OCI-LY7 (cell line): ENCODE measurements at regions not wholly inside any gene's neighbourhood (a gene's known extent, or its start where the extent isn't known, plus 50 kb on each side); places are given as distances from the start of the nearest gene placed in this dataset.
"Not testable (repeated sequence)": the region's sequence is repeated elsewhere in the genome, so short reads cannot be mapped to it uniquely, and the experiment has no call there.

Source experiments
- BruUV-seq: library from RNA; stranded (reverse); fragments of 400-500 nt; replicated peaks from 2 replicates; lab custom pipeline; 2021; lab: Mats Ljungman, UMichigan
- CTCF ChIA-PET: fragments of 300-600 bp; sonication (Branson Sonifier 250); formaldehyde crosslinking; loops from one replicate; lab custom pipeline; 2022; ENCODE audit warnings: antibody characterized with exemption; ENCODE audit not compliant: unreplicated experiment; lab: Charles Lee
- POLR2A ChIA-PET: fragments of 300-600 bp; sonication (Branson Sonifier 250); formaldehyde crosslinking; loops from one replicate; lab custom pipeline; 2022; ENCODE audit warnings: antibody characterized with exemption; lab: Charles Lee
- DNase-seq: peaks from one replicate; pipeline ENCODE4 v3.0.0-alpha.2; 2015; ENCODE audit warnings: low spot score
- H2AFZ ChIP-seq: fragments of 200-600 bp; sonication (generic), shearing (Covaris generic); 2 replicates; pipeline ENCODE4 v1.6.1; 2014; ENCODE audit warnings: mild to moderate bottlenecking, antibody characterized with exemption, low read length, moderate library complexity
- H3K27ac ChIP-seq: fragments of 200-600 bp; sonication (generic); 2 replicates; pipeline ENCODE4 v1.5.1; 2014; ENCODE audit warnings: mixed run types, low read depth, mild to moderate bottlenecking, moderate library complexity, low read length, inconsistent platforms; ENCODE audit not compliant: poor library complexity, severe bottlenecking
- H3K36me3 ChIP-seq: fragments of 200-600 bp; sonication (generic); 2 replicates; pipeline ENCODE4 v1.6.1; 2014; ENCODE audit warnings: mild to moderate bottlenecking, antibody characterized with exemption, low read length, moderate library complexity, mixed read lengths; ENCODE audit not compliant: insufficient read depth
- H3K4me1 ChIP-seq: fragments of 200-600 bp; sonication (generic); 2 replicates; pipeline ENCODE4 v1.5.1; 2014; ENCODE audit warnings: mild to moderate bottlenecking, low read length; ENCODE audit not compliant: insufficient read depth, poor library complexity, severe bottlenecking
- H3K4me2 ChIP-seq: fragments of 200-600 bp; sonication (generic); 2 replicates; pipeline ENCODE4 v1.6.1; 2014; ENCODE audit warnings: mild to moderate bottlenecking, low read length
- H3K4me3 ChIP-seq: fragments of 200-600 bp; sonication (generic); 2 replicates; pipeline ENCODE4 v1.5.1; 2014; ENCODE audit warnings: mild to moderate bottlenecking, low read depth, low read length; ENCODE audit not compliant: poor library complexity, severe bottlenecking
- H3K79me2 ChIP-seq: fragments of 200-600 bp; sonication (generic); 2 replicates; pipeline ENCODE4 v1.6.1; 2016; ENCODE audit warnings: low read depth, mild to moderate bottlenecking, low read length, moderate library complexity, mixed read lengths; ENCODE audit not compliant: insufficient read depth
- H3K9me2 ChIP-seq: fragments of 200-600 bp; sonication (generic); 2 replicates; pipeline ENCODE4 v1.6.1; 2016; ENCODE audit warnings: mild to moderate bottlenecking, low read length, mixed read lengths; ENCODE audit not compliant: insufficient read depth
- H3K9me3 ChIP-seq: fragments of 200-600 bp; sonication (generic); 2 replicates; pipeline ENCODE4 v1.6.1; 2014; ENCODE audit warnings: mild to moderate bottlenecking, mixed run types, low read length, mixed read lengths
- H4K20me1 ChIP-seq: fragments of 200-600 bp; sonication (generic); 2 replicates; pipeline ENCODE4 v1.6.1; 2014; ENCODE audit warnings: mild to moderate bottlenecking, antibody characterized with exemption, low read length, moderate library complexity, mixed read lengths; ENCODE audit not compliant: insufficient read depth
- CTCF ChIP-seq: fragments of 200-600 bp; sonication (generic); conservative IDR thresholded peaks from 2 replicates; pipeline ENCODE4 v1.5.1; 2014; ENCODE audit warnings: mild to moderate bottlenecking, antibody characterized with exemption, low read length, moderate library complexity, mixed read lengths
- EZH2phosphoT487 ChIP-seq: fragments of 200-600 bp; sonication (generic); IDR thresholded peaks from 2 replicates; pipeline ENCODE4 v1.6.1; 2018; ENCODE audit warnings: low read depth, borderline replicate concordance, mild to moderate bottlenecking, mixed run types, antibody characterized with exemption, low read length, moderate library complexity, mixed read lengths
- intact Hi-C: fragments of 100-400 bp; cut with micrococcal nuclease; formaldehyde crosslinking; loops from one replicate; pipeline ENCODE4 v1.10.0; 2022; ENCODE audit not compliant: unreplicated experiment

GRCh38 chr10:3924344-3924743 lies 139.3 kb upstream of the KLF6 start:
- no peaks in the 10 kb centered on the region for H3K9me2 ChIP-seq
- H2AFZ ChIP-seq = no peak overlapping the region
- TF ChIP-seq CTCF (no peak), EZH2phosphoT487 (no peak)
- H3K27ac ChIP-seq = no peak overlapping the region
- H3K9me3 ChIP-seq = no peaks in the 10 kb centered on the region
- H3K4me1 ChIP-seq = no peaks in the 10 kb centered on the region
- no TSS peak for BruUV-seq
- intact Hi-C loops = no loop called here
- ChIA-PET POLR2A (no interaction called here), CTCF (no interaction called here)
- H4K20me1 ChIP-seq = no peaks in the 10 kb centered on the region
- no peak for DNase-seq
- no peak overlapping the region for H3K4me2 ChIP-seq
- H3K79me2 ChIP-seq = no peaks in the 10 kb centered on the region
- no peak overlapping the region for H3K4me3 ChIP-seq
- no peaks in the 10 kb centered on the region for H3K36me3 ChIP-seq

- Histone ChIP-seq H3K4me1 (no peaks in the 10 kb centered on the region), H3K79me2 (no peaks in the 10 kb centered on the region), H3K9me3 (peaks cover 10% of the 10 kb centered on the region), H3K36me3 (no peaks in the 10 kb centered on the region), H3K9me2 (no peaks in the 10 kb centered on the region), H3K4me3 (no peak overlapping the region), H4K20me1 (no peaks in the 10 kb centered on the region), H2AFZ (no peak overlapping the region), H3K4me2 (no peak overlapping the region), H3K27ac (no peak overlapping the region)
- intact Hi-C loops = no loop called here
- CTCF ChIA-PET = no interaction called here
- POLR2A ChIA-PET = no interaction called here
- DNase-seq = no peak
- no TSS peak for BruUV-seq
- TF ChIP-seq EZH2phosphoT487 (no peak), CTCF (no peak)
These were observed 138.0 kb upstream of the KLF6 start for GRCh38 chr10:3923033-3923432.

- BruUV-seq = no TSS peak
- Histone ChIP-seq H4K20me1 (no peaks in the 10 kb centered on the region), H3K4me1 (no peaks in the 10 kb centered on the region), H3K4me2 (no peak overlapping the region), H3K36me3 (no peaks in the 10 kb centered on the region), H3K4me3 (no peak overlapping the region), H3K9me2 (no peaks in the 10 kb centered on the region), H3K9me3 (peaks cover 10% of the 10 kb centered on the region), H2AFZ (no peak overlapping the region), H3K79me2 (no peaks in the 10 kb centered on the region), H3K27ac (no peak overlapping the region)
- intact Hi-C loops = no loop called here
- ChIA-PET CTCF (no interaction called here), POLR2A (interaction anchor here (0.6 kb wide), 1 partner anchor 1889 kb away, joined by 3 read pairs; no protein-coding TSS in a partner anchor)
- no peak for DNase-seq
- no peak for TF ChIP-seq EZH2phosphoT487
- TF ChIP-seq CTCF = no peak
These were observed 134.8 kb upstream of the KLF6 start for GRCh38 chr10:3919709-3920308.

- H2AFZ ChIP-seq, BruUV-seq, intact Hi-C loops, H3K4me1 ChIP-seq, H3K27ac ChIP-seq, H3K4me2 ChIP-seq, H3K36me3 ChIP-seq, H3K79me2 ChIP-seq, H3K9me2 ChIP-seq, H4K20me1 ChIP-seq, DNase-seq, POLR2A ChIA-PET, H3K4me3 ChIP-seq, CTCF ChIA-PET: not testable (repeated sequence)
- H3K9me3 ChIP-seq = peaks cover 10% of the 10 kb centered on the region
These were observed 132.4 kb upstream of the KLF6 start for GRCh38 chr10:3917392-3917791.
